Fibroblast of gingiva (primary cell): ENCODE measurements at regions not wholly inside any gene's neighbourhood (a gene's known extent, or its start where the extent isn't known, plus 50 kb on each side); places are given as distances from the start of the nearest gene placed in this dataset.

ENCODE experiments used
- DNase-seq: peaks from one replicate; pipeline ENCODE4 v3.0.0-alpha.2; 2011; ENCODE audit warnings: low read depth

DNA sequence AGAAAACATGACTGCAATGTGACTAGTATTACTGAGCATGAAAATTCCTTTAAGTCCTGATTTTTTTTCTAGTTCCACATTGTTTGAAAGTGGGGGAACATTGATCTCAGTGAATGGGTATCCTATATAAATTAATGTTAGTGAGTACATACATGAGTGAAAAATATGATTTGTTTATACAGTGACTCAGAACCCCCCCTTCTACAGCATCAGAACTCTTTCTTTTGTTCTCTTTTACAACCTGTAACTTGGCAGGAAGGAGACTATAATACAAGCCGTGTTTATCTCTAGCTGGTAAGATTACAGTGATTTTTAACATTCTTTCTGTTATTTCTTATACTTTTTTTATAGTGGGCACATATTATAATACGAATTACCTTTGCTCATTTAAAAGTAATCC, 384.7 kb downstream of the PDCD6IP start:
- no peak for DNase-seq

DNA sequence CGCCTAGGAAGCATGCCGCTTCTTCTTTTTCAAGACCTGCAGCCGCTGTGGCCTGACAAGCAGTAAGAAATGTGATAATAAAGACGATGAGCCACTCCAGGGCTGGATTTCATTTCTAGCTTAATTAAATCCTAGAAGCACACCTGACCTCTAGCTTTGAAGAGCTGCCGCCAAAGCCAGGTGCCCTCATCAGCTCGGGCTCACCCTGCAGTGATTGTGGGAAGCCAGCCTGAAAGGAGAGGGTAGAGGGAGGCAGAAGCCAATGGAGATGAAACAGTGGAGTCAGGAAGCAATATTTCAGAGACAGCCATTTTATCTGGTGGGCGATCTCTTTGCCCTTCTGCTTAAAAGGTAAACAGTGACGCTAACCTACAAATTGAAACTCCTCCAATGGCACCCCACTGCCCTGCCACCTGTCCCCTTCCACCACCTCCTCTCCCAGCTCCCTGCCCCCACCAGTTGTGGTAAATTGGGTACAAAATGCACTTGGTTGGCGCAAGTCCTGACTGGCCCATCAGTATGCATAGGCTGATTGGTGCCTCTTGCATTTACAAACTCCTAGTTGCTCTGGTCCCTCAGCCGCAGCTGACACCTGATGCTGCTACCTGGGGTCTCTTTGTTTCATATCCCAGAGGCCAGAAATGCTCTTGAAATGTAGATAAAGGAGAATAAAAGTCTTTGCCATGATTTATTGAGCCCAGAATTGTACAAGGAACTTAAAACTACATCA, 385.3 kb downstream of the PDCD6IP start:
- no peak for DNase-seq

DNA sequence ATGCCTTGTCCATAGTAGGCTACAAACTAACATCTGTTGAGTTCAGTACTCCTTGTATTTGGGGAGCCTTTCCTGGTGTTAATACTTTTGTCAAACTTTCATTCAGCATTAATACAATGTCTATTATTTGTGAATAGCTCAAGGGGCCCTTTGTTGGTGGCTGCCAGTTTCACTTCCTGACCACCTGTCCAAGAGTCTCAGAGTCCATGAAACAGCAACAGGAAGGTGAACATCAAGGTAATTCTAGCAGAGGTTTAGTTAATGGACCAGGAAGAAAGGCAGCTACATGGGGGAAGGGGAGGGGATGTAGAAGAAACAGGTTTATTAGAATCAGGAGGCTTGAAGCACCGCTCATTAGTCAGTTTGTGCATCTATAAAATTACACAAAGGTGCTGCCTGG, 386.9 kb downstream of the PDCD6IP start:
- no peak for DNase-seq

DNA sequence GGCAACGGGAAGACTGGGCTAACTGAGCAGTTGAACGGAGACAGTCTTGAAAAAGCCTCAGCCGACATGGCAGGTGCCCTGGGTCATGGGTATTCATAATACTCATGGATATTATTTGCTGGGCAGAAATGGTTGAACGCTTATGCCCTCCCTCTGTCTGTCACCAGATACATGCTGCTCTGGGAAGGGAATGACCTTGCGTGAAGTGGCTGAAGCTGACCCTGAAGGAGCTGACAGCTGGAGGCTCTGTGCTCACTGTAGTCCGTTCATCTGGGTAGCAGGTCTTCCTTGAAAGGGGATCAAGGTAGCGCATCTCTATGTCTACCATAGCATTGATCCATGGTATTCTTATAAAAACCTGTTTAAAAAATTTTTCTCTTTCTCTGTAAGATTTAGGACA, 390.7 kb downstream of the PDCD6IP start:
- no peak for DNase-seq

DNA sequence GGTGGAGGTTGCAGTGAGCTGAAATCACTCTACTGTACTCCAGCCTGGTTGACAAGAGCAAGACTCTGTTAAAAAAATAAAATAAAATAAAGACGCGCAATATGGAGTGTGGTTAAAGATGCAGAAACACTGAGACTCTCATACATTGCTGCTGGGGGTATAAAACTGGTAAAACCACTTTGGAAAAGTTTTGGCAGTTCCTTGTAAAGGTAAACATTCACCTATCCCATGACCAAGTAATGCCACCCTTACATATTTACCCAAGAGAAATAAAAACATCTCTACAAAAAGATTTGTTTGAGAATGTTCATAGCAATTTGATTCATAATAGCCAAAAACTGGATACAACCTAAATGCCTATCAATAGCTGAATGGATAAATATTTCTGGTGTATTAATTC, 398.5 kb downstream of the PDCD6IP start:
- no peak for DNase-seq

DNA sequence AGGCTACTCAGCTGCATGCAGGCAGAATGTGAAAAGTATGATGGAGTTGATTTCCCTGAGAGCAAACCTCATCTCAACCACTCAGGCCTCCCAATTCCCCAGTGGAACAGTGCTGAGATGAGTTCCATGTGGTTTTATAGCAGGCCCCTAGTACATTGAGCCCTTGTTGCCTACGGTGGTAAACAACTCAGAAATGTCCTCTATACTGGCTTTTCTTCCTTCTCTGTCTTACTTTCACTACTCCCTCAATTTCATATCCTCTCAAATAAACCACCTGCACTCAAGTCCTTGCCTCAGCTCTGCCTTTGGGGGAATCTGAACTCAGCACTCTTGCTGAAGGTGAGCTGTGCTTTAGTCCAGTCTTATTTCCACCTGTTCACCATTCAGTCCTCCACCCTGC, 399.9 kb downstream of the PDCD6IP start:
- no peak for DNase-seq

DNA sequence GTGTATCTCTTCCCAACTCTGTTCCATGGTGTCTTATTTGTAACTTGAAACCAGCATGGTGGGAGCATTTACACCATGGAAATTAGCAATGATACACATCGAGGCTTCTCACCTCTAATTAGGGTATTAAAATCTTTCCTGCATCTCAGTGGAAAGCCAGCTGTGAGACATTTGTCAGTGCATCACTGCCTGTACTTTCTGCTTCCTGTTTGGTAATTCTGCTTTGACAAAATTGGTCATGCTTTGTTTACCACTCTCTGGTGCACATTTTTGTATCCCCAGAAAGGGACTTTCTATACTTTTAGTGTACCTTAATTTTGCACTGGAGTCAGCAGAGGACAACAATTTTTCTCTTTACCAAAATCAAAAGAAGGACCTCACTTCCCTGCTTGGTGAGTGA, 402.1 kb downstream of the PDCD6IP start:
- no peak for DNase-seq

DNA sequence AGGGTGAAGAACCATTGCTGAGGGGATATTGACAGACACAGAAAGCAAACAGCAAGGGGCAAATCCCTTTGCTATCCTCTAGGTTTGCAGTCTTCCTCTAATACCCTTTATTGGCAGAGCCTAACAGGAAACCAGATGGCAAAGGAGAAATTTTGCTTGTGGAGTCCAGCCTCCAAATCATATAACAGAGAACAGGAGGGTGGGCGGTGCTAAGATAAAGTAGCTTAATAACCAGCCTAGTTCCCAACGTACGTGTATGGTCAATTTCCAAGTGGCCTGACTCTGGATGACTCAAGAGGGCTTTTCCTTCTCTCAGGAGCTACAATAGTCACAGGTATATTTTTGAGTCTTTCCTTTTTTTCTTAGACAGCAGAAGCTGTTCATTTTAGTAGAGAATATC, 404.5 kb downstream of the PDCD6IP start:
- no peak for DNase-seq

DNA sequence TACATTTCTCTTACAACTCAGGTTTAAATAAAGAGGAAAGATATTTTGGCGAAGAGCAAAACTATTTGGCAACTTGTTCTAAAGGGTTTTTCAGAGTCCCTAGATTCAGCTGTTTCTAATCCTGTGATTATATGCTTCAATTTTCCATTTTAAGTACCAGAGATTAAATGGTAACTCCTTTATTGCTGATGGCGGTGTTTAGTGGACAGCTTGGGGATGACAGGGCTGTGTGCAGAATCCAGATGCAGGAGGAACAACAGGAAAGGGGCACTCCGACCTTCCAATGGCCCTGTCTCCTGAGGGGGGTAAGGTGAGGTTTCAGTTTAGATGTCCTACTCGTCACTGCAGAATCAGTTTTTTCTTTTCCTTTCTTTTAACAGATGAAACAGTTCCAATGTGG, 405.0 kb downstream of the PDCD6IP start:
- no peak for DNase-seq

DNA sequence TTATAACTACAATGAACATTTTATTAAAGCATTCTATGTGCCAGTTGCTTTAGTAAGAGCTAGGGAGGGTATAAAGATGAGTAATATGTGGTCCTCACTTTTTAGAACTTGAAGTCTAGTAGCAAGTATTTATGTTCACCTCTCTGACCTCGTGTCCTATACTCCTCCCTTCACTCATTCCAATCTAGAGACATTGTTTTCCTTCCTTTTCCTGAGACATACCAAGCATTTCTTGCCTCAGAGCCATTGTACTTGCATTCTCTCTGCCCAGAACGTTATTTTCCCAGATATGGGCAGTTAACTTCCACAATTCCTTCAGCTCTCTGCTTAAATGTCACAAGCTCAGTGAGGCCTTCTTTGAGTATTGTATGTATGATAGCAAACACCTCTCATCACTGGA, 408.6 kb downstream of the PDCD6IP start:
- peak; percentile 24 for DNase-seq

DNA sequence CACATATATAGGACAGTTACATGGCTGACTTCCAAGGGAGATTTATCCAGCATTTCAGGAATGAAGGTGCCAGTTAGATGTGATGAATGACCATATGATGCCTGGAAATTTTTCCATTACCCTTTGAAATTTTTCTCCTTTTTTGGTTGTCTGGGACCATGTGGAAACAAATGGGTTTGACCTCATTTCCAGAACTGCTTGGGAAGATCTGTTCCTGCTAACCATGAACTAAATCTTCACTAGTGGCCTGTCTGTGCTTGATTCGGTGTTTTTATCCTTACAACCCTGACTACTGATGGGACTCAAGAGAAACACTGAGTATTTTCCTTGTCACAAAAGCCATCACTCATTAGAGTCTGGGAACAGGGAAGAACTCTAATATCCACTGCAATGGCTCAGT, 409.4 kb downstream of the PDCD6IP start:
- DNase-seq, result no peak

DNA sequence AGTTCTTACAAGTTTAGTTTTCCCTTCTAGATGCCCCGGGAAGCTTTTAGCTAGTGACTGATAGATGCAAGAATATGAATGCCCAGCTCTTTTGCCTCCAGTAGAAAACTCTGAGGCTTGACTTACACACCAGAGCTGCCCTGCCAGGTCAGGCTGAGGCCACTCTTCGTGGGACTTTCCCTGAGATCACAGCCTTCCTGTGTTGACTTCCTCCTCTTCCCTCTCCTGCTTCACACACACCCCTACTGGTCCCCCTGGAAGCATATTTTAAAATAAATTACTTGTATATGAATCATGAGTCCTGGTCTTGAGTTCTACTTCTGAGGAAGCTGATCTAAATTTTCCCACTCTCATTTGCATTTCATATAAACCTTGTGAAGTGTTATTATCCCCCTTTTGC, 413.7 kb downstream of the PDCD6IP start:
- no peak for DNase-seq

DNA sequence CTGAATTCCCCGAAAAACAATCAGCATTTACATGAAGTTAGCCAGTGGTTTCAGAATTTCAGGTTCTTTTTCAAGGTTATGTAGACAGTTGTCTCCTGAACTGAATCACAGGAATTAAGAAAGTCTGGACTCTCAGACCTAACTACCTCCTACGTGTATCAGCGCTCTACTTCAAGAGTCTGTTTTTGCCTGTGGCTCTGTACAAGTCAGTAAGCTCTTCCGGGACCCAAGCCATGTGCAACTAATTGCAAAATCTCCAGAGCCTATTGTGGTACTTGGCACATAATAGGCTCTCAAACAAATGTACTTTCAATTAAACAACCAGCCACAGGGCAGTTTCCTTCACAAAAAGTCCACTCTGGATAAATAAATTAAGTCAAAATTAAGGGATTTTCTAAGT, 414.2 kb downstream of the PDCD6IP start:
- peak; percentile 72 for DNase-seq

DNA sequence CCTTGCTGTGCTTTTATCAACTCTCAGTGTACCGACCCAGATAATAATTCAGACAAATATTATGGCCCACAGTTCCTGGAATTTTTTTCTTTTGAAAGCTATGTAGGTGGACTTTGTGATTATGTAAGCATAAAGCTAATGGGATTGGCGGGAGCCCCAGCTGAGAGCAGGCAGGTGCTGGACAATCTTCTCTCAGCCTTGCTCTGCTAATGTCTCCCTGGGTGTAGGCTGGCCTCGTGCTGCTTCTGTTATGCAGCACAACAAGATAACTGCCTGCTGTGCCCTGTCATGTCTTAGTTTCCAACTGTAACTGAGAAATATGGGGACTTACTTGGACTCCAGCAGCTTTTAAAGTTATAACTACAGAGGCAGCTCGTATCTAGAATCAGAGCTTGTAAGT, 415.0 kb downstream of the PDCD6IP start:
- no peak for DNase-seq

DNA sequence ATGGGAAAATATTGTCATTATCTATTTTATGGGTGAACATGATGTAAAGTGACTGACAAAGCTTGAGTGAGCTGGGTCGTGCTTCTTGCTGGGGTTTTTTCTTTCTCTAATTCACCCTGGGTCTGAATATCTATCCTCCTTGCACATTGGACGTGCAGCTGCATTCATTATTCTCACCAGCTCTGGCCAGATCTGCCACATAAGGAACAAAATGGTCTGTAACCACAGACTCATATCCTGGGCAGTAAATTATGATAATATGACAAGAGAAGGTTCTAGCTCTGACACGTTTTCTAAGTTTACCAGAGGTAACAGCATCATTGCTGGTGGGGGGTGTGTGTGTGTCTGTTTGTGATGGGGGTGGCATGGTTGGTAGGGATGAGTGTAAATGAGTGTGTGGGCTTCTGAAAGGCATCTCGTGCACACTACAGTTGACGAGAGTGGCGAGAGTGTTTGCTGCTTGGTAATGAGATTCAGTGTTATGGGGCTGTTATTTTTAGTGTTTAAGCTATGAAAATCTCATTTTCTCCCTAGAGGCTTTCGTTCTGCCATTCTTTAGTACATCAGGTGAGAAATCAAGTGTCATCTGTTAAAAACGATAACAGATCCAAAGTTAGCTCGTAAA, 418.4 kb downstream of the PDCD6IP start:
- DNase-seq, result no peak

DNA sequence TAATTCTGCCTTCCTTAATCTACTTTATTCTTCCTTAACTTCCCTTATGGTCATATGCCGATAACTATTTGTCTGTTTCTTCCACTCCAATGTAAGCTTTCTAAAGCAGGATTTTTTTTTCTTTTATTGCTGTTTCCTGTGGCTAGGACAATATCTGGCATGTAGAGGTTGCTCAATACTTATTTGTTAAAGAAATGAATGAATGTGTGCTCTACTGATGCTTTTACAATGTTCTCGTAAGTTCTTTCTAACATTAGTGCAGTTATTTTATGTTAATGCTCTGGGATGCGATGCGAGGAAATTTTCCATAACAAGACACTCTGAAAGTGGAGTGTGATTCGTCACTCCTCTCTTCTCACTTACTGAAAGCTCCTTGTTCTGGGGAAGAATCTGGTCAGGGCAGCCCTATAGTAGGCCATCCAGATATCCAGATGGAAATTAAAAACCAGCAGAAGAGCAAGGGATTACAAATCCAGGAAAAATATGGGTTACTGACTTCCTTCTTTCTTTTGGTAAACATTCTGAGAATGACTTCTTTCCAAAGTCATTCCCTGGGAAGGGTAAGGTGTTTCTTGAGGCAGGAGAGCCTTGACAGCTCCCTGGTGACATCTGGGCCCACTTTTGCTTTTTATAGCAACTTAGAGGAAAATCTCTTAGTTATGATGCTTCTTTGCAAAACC, 420.4 kb downstream of the PDCD6IP start:
- DNase-seq, result no peak

DNA sequence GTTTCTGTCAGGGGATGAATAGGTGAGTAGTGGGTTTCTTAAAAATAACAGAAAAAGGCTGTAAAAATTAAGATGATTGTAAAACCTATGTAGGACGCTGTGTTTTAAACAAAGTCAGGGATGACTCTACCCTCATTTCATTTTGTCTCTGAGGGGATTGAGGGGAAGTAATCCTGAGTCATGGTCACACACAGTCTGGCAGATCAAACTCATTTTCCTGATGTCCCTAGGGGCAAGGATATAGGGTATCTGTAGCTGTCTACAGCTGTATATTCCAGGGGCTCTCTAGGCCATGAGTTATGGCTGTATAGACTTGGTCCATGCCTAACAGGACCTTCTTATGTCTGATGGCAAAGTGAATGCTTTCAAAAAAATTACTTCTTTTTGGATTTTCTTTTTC, 421.1 kb downstream of the PDCD6IP start:
- no peak for DNase-seq

DNA sequence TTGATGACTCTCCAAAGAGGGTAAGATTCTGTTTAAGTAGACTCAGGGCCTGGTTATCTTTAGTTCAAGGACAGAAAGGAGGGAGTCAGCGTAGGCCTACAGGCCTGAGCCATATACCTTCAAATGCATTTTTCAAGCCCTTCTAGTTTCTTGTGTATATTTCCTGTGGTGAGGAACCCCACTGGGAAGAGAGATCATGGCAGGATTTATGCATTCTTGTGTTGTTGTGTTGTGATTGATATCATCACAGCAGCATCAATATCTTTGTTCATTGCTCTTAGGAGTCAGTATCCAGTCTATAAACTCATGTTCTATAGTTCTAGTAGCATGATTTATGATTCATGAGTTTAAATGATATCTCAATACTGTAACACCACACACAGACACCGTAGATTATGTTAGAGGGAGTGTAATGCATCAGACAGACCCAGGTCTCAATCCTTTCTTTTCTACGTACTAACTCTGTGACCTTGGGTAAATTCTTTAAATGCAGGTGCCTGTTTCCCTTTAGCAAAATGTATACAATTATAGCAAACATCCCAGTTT, 427.5 kb downstream of the PDCD6IP start:
- DNase-seq, result no peak

DNA sequence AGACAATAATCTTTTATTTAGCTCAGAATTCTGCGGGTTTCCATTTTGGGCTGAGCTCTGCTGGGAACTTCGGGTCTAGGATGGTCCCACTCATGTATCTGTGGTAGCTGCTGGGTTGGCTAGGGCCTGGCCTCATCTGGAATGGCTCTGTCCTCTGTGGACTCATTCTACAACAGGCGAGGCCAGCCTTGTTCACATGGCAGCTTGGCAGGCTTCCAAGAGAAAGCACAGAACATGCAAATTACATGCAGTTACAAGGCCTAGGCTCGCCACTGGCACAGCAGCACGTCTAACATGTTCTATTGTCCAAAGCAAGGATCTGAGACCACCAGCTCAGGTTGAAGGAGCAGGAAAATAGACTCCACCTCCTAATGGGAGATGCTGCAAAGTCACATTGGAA, 431.4 kb downstream of the PDCD6IP start:
- DNase-seq, result no peak

DNA sequence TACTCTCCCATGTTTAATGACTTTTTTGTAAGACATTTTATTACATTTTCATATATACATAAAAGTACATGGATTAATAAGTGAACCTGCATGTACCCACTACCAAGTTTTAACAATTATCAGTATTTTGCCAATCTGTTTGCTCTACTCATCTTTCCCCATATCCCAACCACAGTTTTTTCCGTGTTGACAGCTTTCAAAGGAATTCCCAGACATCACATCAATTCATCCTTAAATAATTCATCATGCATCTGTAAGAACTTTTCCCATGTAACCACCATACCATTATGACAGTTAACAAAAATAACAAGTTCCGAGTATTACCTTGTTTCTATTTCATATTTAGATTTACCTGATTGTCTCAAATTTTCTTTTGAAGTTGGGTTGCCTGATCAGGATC, 436.7 kb downstream of the PDCD6IP start:
- no peak for DNase-seq

DNA sequence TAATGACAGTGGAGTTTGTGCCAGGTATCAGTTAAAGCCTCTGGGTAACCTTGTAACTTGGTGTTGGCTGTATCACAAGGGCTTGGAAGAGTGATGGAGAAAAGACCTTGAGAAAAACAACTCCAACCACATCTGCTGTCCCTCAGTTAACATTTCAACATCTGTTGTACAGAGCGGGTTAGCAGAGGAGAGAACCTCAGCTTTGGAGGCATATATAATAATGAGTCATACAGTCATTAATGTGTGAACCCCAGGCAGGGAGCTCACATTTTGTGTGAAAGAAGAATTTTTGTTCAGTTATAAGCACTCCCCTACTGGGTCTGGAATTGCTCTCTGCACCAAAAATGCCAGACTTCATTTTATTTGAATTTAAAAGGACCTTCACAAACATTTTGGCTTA, 439.5 kb downstream of the PDCD6IP start:
- DNase-seq, result no peak

DNA sequence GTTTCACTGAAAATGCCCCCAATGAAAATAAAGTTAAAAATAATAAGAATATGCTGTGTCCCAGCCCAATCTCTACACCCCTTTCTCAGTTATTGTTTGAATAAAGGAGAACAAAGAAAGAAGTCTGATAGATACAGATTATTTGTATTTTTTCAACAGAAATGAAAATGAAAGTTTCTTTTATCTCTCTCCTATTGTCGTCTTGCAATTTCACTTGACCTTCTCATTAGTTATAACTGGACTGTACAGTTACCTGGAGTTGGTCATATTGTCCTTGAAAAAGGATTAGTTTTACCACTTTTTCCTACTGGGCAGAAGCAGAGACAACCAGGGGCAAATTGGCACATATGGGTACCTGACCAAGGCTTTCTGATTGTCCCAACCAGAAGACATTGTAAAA, 440.0 kb downstream of the PDCD6IP start:
- no peak for DNase-seq

DNA sequence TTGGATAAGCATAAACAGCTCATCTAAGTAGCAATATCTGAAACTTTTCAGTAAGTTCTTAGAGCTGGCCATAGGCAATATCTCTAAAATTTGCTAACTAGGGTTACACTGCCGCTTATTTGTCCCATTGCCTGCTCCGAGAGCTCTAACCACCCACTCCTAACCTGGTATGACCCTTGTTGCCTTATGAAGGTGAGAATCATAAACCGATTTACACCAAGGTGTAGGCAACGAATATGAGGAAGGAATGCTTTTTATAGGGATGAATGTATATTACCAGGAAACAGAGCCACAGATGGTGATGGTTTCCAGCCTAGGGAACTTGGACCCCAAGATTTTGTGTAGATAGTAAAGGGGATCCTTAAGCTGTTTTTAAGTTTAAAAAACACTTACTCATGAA, 440.9 kb downstream of the PDCD6IP start:
- no peak for DNase-seq
